Ovary (tissue), 7 donors: ENCODE measurements at regions not wholly inside any gene's neighbourhood (a gene's known extent, or its start where the extent isn't known, plus 50 kb on each side); places are given as distances from the start of the nearest gene placed in this dataset.
A peak's percentile ranks its signal among the peaks of the same experiment; 100 is the strongest.

Experiments
- DNase-seq, 5 donors: peaks; one replicate each; pipeline ENCODE4 v3.0.0-alpha.2; 2019 to 2020
- H3K27ac ChIP-seq, 2 donors: fragments of 200-600 bp; one replicate each; pipeline versions ENCODE4 v1.5.1 to v1.8.0; 2019 to 2022
- H3K27me3 ChIP-seq: fragments of 200-600 bp; one replicate; pipeline ENCODE4 v1.8.0; 2022
- H3K36me3 ChIP-seq: fragments of 200-600 bp; sonication (generic); one replicate; pipeline ENCODE4 v1.5.1; 2019
- H3K4me1 ChIP-seq: one replicate; pipeline ENCODE4 v1.8.1; 2013; ENCODE audit warnings: mild to moderate bottlenecking, moderate library complexity; ENCODE audit not compliant: insufficient read depth
- H3K4me3 ChIP-seq: fragments of 200-600 bp; sonication (generic); one replicate; pipeline ENCODE4 v1.5.1; 2017
- H3K9me3 ChIP-seq, 2 donors: fragments of 200-600 bp in 1 of 2; sonication (generic) in 1 of 2; one replicate each; pipeline versions ENCODE4 v1.5.1 to v1.8.1; 2013 to 2019; ENCODE audit warnings: mild to moderate bottlenecking in 1 of 2, moderate library complexity in 1 of 2
- EP300 ChIP-seq: sonication (generic); formaldehyde crosslinking; IDR thresholded peaks from one replicate; pipeline ENCODE4 v1.6.1; 2017; ENCODE audit warnings: antibody characterized with exemption
- POLR2A ChIP-seq: fragments of 450-650 bp; IDR thresholded peaks from one replicate; pipeline ENCODE4 v1.6.1; 2017; ENCODE audit warnings: antibody characterized with exemption, mild to moderate bottlenecking, moderate library complexity
- WGBS, 3 donors: extraction: QIAGEN DNeasy Blood & Tissue Kit in 1 of 3; methylation state at CpG; one replicate each; pipeline versions ENCODE4 v1.1.5 to v1.1.7; 2013 to 2017; 5-methylcytosine and 5-hydroxymethylcytosine counted together
- intact Hi-C, 4 donors: fragments of 100-400 bp; cut with DNase I; formaldehyde crosslinking; loops; one replicate each; pipeline versions ENCODE4 v1.11.0 to v1.15.1; 2022 to 2023
- TF ChIP-seq, protein P1 (sequence below), 3 donors: fragments of 450-650 bp in 2 of 3; fragments of 200-600 bp in 1 of 3; IDR thresholded peaks; one replicate each; pipeline versions ENCODE4 v1.5.1 to v1.8.0; 2016 to 2022; ENCODE audit warnings: antibody characterized with exemption in 3 of 3, mild to moderate bottlenecking in 1 of 3
- donor health status: DM: no; HTN: no; CAD: no; lungs with moderate emphysema.
- donor health status: DM: no; HTN: no; CAD: no.
- donor health status: Bipolar disorder and iron deficiency.
- donor health status: DM: no; HTN: no; CAD: no.
- donor health status: DM: yes; HTN: yes; CAD: no.

DNA sequence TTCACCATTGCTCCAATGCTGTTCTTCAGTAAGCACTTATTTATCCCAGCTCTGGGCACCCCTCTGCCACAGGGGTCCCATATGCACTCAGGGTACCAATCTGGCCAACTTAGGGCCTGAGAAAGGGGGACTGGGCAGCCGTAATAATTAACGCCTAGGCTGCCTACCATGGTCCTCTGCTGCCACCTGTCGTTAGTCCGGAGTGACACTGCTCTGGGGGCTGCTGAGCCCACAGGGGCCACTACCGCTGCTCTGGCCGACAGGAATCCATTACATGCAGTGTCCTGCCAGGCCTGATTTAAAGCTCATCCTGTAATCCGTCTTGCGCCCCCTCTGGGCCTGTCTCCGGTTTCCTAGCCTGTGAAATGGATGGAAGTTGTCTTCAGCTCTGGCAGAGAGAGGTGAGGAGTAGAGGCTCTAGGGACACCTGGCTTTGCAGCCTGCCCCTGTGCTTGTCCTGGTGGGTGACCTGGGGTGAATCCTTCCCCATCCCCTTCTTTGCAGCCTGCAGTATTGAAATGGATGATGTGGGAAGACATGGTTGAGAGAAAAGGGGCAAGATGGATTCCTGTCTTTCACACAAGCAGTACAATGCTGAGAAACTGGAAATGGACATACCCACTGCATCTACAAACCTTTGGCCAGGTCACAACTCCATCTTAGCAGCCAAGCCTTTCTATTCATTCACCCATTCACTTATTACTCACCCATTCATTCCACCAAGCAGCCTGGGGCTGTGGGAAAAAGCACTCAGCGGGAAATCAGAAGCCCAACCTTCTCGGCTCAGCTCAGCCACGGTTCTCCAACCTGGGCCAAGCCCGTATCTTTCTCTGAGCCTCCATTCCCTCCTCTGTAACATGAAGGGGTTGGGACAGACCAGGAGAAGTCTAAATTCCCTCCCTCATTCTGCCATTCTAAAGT, 116.3 kb upstream of the NALF2 start:
- no peaks in the 10 kb centered on the region for H3K4me1 ChIP-seq
- no peaks in the 10 kb centered on the region for H3K36me3 ChIP-seq
- no peaks in the 10 kb centered on the region for H3K9me3 ChIP-seq
- no peak overlapping the region for H3K4me3 ChIP-seq
- H3K27me3 ChIP-seq, result no peaks in the 10 kb centered on the region
- TF ChIP-seq, protein P1, sequence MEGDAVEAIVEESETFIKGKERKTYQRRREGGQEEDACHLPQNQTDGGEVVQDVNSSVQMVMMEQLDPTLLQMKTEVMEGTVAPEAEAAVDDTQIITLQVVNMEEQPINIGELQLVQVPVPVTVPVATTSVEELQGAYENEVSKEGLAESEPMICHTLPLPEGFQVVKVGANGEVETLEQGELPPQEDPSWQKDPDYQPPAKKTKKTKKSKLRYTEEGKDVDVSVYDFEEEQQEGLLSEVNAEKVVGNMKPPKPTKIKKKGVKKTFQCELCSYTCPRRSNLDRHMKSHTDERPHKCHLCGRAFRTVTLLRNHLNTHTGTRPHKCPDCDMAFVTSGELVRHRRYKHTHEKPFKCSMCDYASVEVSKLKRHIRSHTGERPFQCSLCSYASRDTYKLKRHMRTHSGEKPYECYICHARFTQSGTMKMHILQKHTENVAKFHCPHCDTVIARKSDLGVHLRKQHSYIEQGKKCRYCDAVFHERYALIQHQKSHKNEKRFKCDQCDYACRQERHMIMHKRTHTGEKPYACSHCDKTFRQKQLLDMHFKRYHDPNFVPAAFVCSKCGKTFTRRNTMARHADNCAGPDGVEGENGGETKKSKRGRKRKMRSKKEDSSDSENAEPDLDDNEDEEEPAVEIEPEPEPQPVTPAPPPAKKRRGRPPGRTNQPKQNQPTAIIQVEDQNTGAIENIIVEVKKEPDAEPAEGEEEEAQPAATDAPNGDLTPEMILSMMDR (IDR thresholded peaks at IDR 0.05), result peak in 2 of 3 donors; percentile 45 to 55
- TF ChIP-seq POLR2A, result no peak
- H3K27ac ChIP-seq, result no peak overlapping the region
- peak; percentile 31 to 64 (median 54) for DNase-seq
- 24 to 35% (median 25%) methylated on average over 13 of the region's 13 CpGs for WGBS, 3 donors
- intact Hi-C loops, result loop anchor here in 1 of 4 donors (5.0 kb wide), 1 partner anchor 566 kb away; no protein-coding TSS in a partner anchor

GRCh38 chrX:69386681-69387080, 117.4 kb upstream of the NALF2 start:
- Histone ChIP-seq H3K27me3 (no peaks in the 10 kb centered on the region), H3K4me3 (no peak overlapping the region), H3K36me3 (no peaks in the 10 kb centered on the region), H3K4me1 (no peaks in the 10 kb centered on the region), H3K27ac (no peak overlapping the region), H3K9me3 (no peaks in the 10 kb centered on the region)
- TF ChIP-seq POLR2A, result no peak
- TF ChIP-seq EP300, result no peak
- TF ChIP-seq, protein P1 (IDR thresholded peaks at IDR 0.05), result no peak
- 67 to 80% (median 75%) methylated on average over 2 of the region's 2 CpGs for WGBS, 3 donors
- intact Hi-C loops, result loop anchor here in 1 of 4 donors (5.0 kb wide), 1 partner anchor 564 kb away; no protein-coding TSS in a partner anchor
- DNase-seq, result no peak

DNA sequence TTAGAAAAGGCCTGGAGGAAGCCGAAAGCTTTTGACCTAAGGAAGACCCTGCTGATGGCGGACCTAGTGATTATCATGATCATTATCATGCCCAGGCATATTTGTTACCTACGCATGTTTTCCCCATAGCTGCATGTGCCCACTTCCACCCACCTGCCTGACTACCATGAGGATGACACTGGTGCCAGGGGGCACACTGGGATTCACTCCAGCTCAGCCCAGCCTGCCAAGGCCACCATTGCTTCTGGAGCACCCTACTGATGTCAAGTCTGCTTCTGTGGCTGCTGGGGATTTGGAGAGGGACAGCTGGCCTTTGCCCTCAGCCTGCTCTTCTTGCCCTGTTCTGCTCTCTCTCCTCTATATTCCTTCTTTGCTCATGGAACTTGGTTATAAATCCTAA, 124.7 kb upstream of the NALF2 start:
- Histone ChIP-seq H3K27me3 (no peaks in the 10 kb centered on the region), H3K36me3 (no peaks in the 10 kb centered on the region), H3K4me3 (no peak overlapping the region), H3K4me1 (no peaks in the 10 kb centered on the region), H3K27ac (no peak overlapping the region), H3K9me3 (no peaks in the 10 kb centered on the region)
- no peak for DNase-seq
- WGBS, 3 donors, result 78 to 85% (median 83%) methylated on average over 3 of the region's 3 CpGs
- TF ChIP-seq, protein P1 (IDR thresholded peaks at IDR 0.05), result no peak
- TF ChIP-seq EP300, result no peak
- TF ChIP-seq POLR2A, result no peak
- intact Hi-C loops, result no loop called here

- H3K36me3 ChIP-seq, result no peaks in the 10 kb centered on the region
- intact Hi-C loops, result no loop called here
- H3K27ac ChIP-seq, result no peak overlapping the region
- H3K27me3 ChIP-seq, result no peaks in the 10 kb centered on the region
- no peaks in the 10 kb centered on the region for H3K9me3 ChIP-seq
- no peak for DNase-seq
- no peaks in the 10 kb centered on the region for H3K4me1 ChIP-seq
- WGBS, 3 donors, result 74 to 84% (median 80%) methylated on average over 1 of the region's 1 CpG
- TF ChIP-seq POLR2A, result no peak
- H3K4me3 ChIP-seq, result no peak overlapping the region
Observed at GRCh38 chrX:69374569-69374968, 129.6 kb upstream of the NALF2 start.

- Histone ChIP-seq H3K27me3 (no peaks in the 10 kb centered on the region), H3K27ac (no peak overlapping the region), H3K9me3 (no peaks in the 10 kb centered on the region), H3K36me3 (no peaks in the 10 kb centered on the region), H3K4me1 (no peaks in the 10 kb centered on the region), H3K4me3 (no peak overlapping the region)
- no peak for TF ChIP-seq POLR2A
- TF ChIP-seq, protein P1 (IDR thresholded peaks at IDR 0.05), result no peak
- TF ChIP-seq EP300, result no peak
- no peak for DNase-seq
- intact Hi-C loops, result no loop called here
Observed at GRCh38 chrX:69372435-69372834, 131.7 kb upstream of the NALF2 start.
